Left renal cortex interstitium (tissue), 4 donors: ENCODE measurements at regions not wholly inside any gene's neighbourhood (a gene's known extent, or its start where the extent isn't known, plus 50 kb on each side); places are given as distances from the start of the nearest gene placed in this dataset.
"Not testable (repeated sequence)": the region's sequence is repeated elsewhere in the genome, so short reads cannot be mapped to it uniquely, and the experiment has no call there.

Experiments
- DNase-seq, 4 donors: peaks; one replicate each; pipeline ENCODE4 v3.0.0-alpha.2; 2013; ENCODE audit warnings: low read depth in 4 of 4, low spot score in 2 of 4, missing footprints in 1 of 4

GRCh38 chr7:46945328-46945727, 636.6 kb downstream of the TNS3 start:
- DNase-seq: no peak

- no peak for DNase-seq
Observed at GRCh38 chr7:46943996-46944395, 637.9 kb downstream of the TNS3 start.

- no peak for DNase-seq
Observed at GRCh38 chr7:46942574-46942973, 639.3 kb downstream of the TNS3 start.

- DNase-seq: no peak
Observed at GRCh38 chr7:46940178-46940577, 641.7 kb downstream of the TNS3 start.

- DNase-seq: no peak
Observed at GRCh38 chr7:46939558-46939957, 642.4 kb downstream of the TNS3 start.

- DNase-seq: no peak
Observed at GRCh38 chr7:46939089-46939488, 642.8 kb downstream of the TNS3 start.

- no peak for DNase-seq
Observed at GRCh38 chr7:46937826-46938225, 644.1 kb downstream of the TNS3 start.

GRCh38 chr7:46934198-46934825, 647.6 kb downstream of the TNS3 start:
- DNase-seq: no peak

GRCh38 chr7:46933596-46933995, 648.3 kb downstream of the TNS3 start:
- no peak for DNase-seq

GRCh38 chr7:46932676-46933424, 649.1 kb downstream of the TNS3 start:
- no peak for DNase-seq

- no peak for DNase-seq
Observed at GRCh38 chr7:46932306-46932675, 649.6 kb downstream of the TNS3 start.

- no peak for DNase-seq
Observed at GRCh38 chr7:46930366-46930765, 651.5 kb downstream of the TNS3 start.

- no peak for DNase-seq
Observed at GRCh38 chr7:46929359-46929758, 652.6 kb downstream of the TNS3 start.

GRCh38 chr7:46928719-46929118, 653.2 kb downstream of the TNS3 start:
- DNase-seq: no peak

- DNase-seq: no peak
Observed at GRCh38 chr7:46927131-46927810, 654.6 kb downstream of the TNS3 start.

GRCh38 chr7:46916581-46916980, 665.3 kb downstream of the TNS3 start:
- DNase-seq: no peak

- no peak for DNase-seq
Observed at GRCh38 chr7:46912692-46913091, 669.2 kb downstream of the TNS3 start.

- no peak for DNase-seq
Observed at GRCh38 chr7:46909601-46910051, 672.3 kb downstream of the TNS3 start.

- no peak for DNase-seq
Observed at GRCh38 chr7:46908770-46909169, 673.1 kb downstream of the TNS3 start.

- not testable (repeated sequence) for DNase-seq
Observed at GRCh38 chr7:46904523-46904922, 677.4 kb downstream of the TNS3 start.

- DNase-seq: no peak
Observed at GRCh38 chr7:46902463-46902862, 679.4 kb downstream of the TNS3 start.
